Heart left ventricle (tissue), 16 donors: ENCODE measurements at regions not wholly inside any gene's neighbourhood (a gene's known extent, or its start where the extent isn't known, plus 50 kb on each side); places are given as distances from the start of the nearest gene placed in this dataset.

ENCODE experiments used
- ATAC-seq, 4 donors: fragments of 200-7000 bp; cut with Tn5 transposase; one replicate each; pipeline ENCODE4 v1.9.1; 2020 to 2022; ENCODE audit warnings: moderate library complexity in 4 of 4, mild to moderate bottlenecking in 3 of 4, moderate number of reproducible peaks in 1 of 4
- DNase-seq, 5 donors: peaks; one replicate each; pipeline ENCODE4 v3.0.0-alpha.2; 2020
- H3K27ac ChIP-seq, 12 donors: fragments of 200-600 bp; sonication (generic) in 4 of 12; one replicate each; pipeline versions ENCODE4 v1.5.0 to v1.8.0; 2016 to 2022; ENCODE audit warnings: mild to moderate bottlenecking in 2 of 12
- H3K27me3 ChIP-seq, 9 donors: fragments of 200-600 bp; sonication (generic) in 2 of 9; one replicate each; pipeline versions ENCODE4 v1.5.1 to v1.8.0; 2016 to 2022; ENCODE audit warnings: mild to moderate bottlenecking in 3 of 9
- H3K36me3 ChIP-seq, 9 donors: fragments of 200-600 bp; sonication (generic) in 2 of 9; one replicate each; pipeline versions ENCODE4 v1.5.0 to v1.8.0; 2018 to 2022; ENCODE audit warnings: mild to moderate bottlenecking in 2 of 9
- H3K4me1 ChIP-seq, 12 donors: fragments of 200-600 bp; sonication (generic) in 4 of 12; one replicate each; pipeline versions ENCODE4 v1.5.0 to v1.8.0; 2016 to 2022; ENCODE audit warnings: mild to moderate bottlenecking in 3 of 12
- H3K4me3 ChIP-seq, 12 donors: fragments of 200-600 bp; sonication (generic) in 4 of 12; one replicate each; pipeline versions ENCODE4 v1.5.0 to v1.8.0; 2017 to 2022; ENCODE audit warnings: mild to moderate bottlenecking in 9 of 12, moderate library complexity in 4 of 12
- H3K9me3 ChIP-seq, 12 donors: fragments of 200-600 bp; sonication (generic) in 4 of 12; one replicate each; pipeline versions ENCODE4 v1.5.0 to v1.8.0; 2016 to 2022; ENCODE audit warnings: mild to moderate bottlenecking in 1 of 12
- POLR2A ChIP-seq, 2 donors: fragments of 450-650 bp; IDR thresholded peaks; one replicate each; pipeline ENCODE4 v1.6.1; 2017; ENCODE audit warnings: antibody characterized with exemption in 2 of 2, mild to moderate bottlenecking in 2 of 2, moderate library complexity in 2 of 2
- WGBS, 4 donors: extraction: QIAGEN DNeasy Blood & Tissue Kit in 2 of 4; methylation state at CpG; one replicate each; pipeline versions ENCODE4 v1.1.5 to v1.1.7; 2013 to 2018; 5-methylcytosine and 5-hydroxymethylcytosine counted together
- intact Hi-C, 10 donors: fragments of 100-400 bp; cut with DNase I; formaldehyde crosslinking; loops; one replicate each; pipeline versions ENCODE4 v1.11.1 to v1.14.2; 2022
- TF ChIP-seq, protein P1 (sequence below), 12 donors: fragments of 200-600 bp; sonication (generic) in 4 of 12; IDR thresholded peaks; one replicate each; pipeline versions ENCODE4 v1.5.0 to v1.8.0; 2018 to 2022; ENCODE audit warnings: antibody characterized with exemption in 12 of 12, mild to moderate bottlenecking in 5 of 12
- donor health status: ischemic (EF 13 %, LVEDD 7.1; RV severe dilation, severe dysfunction).
- donor health status: healthy with polysubstance abuse.
- donor health status: DM: no; HTN: yes; CAD: no.
- donor health status: DM: no; HTN: no; CAD: no.
- donor health status: ischemic (EF 25% LVEDD 6.9; RV normal size, moderate dysfunction).
- donor health status: ischemic (EF 25% LVEDD 5.7; RV mildly dilated, moderate dysfunction).
- donor health status: healthy.
- donor health status: DM: yes; HTN: yes; CAD: no.
- donor health status: ischemic (EF 35%, LVEDD 5.7; RV mildly dilated, moderate dysfunction).
- donor health status: nonischemic (EF 11% LVEDD 7.7; RV severe dilation, severe dysfunction).
- donor health status: DM: yes; HTN: yes; CAD: no.
- donor health status: PGD.
- donor health status: ischemic (EF 29% LVEDD 5.4; RV normal size, mild dysfunction).
- donor health status: nonischemic (EF 23%, LVEDD 6.1; RV moderate dilation, normal function).

GRCh38 chr5:85929713-85930112 is 688.0 kb upstream of the COX7C start:
- WGBS, 4 donors: 85 to 89% (median 85%) methylated on average over 2 of the region's 2 CpGs
- Histone ChIP-seq H3K27me3 (no peaks in the 10 kb centered on the region), H3K4me1 (no peaks in the 10 kb centered on the region), H3K4me3 (no peak overlapping the region), H3K36me3 (no peaks in the 10 kb centered on the region), H3K27ac (no peak overlapping the region), H3K9me3 (peaks cover 0 to 22% (median 6%) of the 10 kb centered on the region in 12 donors)
- intact Hi-C loops: no loop called here
- TF ChIP-seq, protein P1, sequence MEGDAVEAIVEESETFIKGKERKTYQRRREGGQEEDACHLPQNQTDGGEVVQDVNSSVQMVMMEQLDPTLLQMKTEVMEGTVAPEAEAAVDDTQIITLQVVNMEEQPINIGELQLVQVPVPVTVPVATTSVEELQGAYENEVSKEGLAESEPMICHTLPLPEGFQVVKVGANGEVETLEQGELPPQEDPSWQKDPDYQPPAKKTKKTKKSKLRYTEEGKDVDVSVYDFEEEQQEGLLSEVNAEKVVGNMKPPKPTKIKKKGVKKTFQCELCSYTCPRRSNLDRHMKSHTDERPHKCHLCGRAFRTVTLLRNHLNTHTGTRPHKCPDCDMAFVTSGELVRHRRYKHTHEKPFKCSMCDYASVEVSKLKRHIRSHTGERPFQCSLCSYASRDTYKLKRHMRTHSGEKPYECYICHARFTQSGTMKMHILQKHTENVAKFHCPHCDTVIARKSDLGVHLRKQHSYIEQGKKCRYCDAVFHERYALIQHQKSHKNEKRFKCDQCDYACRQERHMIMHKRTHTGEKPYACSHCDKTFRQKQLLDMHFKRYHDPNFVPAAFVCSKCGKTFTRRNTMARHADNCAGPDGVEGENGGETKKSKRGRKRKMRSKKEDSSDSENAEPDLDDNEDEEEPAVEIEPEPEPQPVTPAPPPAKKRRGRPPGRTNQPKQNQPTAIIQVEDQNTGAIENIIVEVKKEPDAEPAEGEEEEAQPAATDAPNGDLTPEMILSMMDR (IDR thresholded peaks at IDR 0.05): no peak
- no peak for TF ChIP-seq POLR2A (IDR thresholded peaks at IDR 0.05)
- ATAC-seq (no peak), DNase-seq (no peak)

GRCh38 chr5:85931220-85931619 is 686.5 kb upstream of the COX7C start:
- ATAC-seq (no peak), DNase-seq (no peak)
- TF ChIP-seq, protein P1 (IDR thresholded peaks at IDR 0.05): no peak
- TF ChIP-seq POLR2A (IDR thresholded peaks at IDR 0.05): no peak
- intact Hi-C loops: no loop called here
- 54 to 61% (median 56%) methylated on average over 3 of the region's 3 CpGs for WGBS, 4 donors
- Histone ChIP-seq H3K27ac (no peak overlapping the region), H3K27me3 (no peaks in the 10 kb centered on the region), H3K9me3 (peaks cover 0 to 8% (median 0%) of the 10 kb centered on the region in 12 donors), H3K4me3 (no peak overlapping the region), H3K36me3 (no peaks in the 10 kb centered on the region), H3K4me1 (no peaks in the 10 kb centered on the region)

- ATAC-seq (no peak), DNase-seq (no peak)
- TF ChIP-seq, protein P1 (IDR thresholded peaks at IDR 0.05): no peak
- no peak for TF ChIP-seq POLR2A (IDR thresholded peaks at IDR 0.05)
- H3K4me3 ChIP-seq: no peak overlapping the region
- H3K27me3 ChIP-seq: no peaks in the 10 kb centered on the region
- intact Hi-C loops: no loop called here
- WGBS, 4 donors: 36 to 74% (median 55%) methylated on average over 3 of the region's 3 CpGs
- peaks cover 0 to 7% (median 0%) of the 10 kb centered on the region in 12 donors for H3K9me3 ChIP-seq
- H3K27ac ChIP-seq: no peak overlapping the region
- H3K36me3 ChIP-seq: no peaks in the 10 kb centered on the region
- H3K4me1 ChIP-seq: no peaks in the 10 kb centered on the region
Observed at GRCh38 chr5:85938201-85938600, 679.5 kb upstream of the COX7C start.

DNA sequence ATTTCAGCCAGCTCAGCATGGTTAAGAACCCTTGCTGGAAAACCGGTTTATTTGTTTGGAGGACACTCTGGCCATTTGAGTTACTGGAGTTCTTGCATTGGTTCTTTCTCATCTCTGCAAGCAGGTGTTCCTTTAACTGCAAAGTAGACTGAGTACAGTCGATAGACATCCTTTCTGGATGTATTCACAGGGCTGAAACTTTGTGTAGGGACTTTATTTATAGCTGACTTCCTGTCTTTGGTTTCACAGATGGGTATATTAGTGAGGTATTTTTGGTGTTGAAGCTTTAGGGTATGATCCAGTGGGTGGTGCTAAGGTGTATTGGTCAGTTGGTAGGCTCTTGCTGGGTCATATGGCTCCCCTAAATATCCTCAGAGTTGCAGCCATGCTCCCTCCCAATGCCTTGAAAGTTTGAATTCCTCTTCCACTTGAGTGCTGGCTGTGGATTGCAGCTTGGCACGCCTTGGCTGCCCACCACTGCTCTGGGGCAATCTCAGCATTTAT is 666.0 kb upstream of the COX7C start:
- Histone ChIP-seq H3K27ac (no peak overlapping the region), H3K36me3 (no peaks in the 10 kb centered on the region), H3K27me3 (no peaks in the 10 kb centered on the region), H3K9me3 (peaks cover 0 to 27% (median 1%) of the 10 kb centered on the region in 12 donors), H3K4me1 (no peaks in the 10 kb centered on the region), H3K4me3 (no peak overlapping the region)
- no peak for ATAC-seq
- intact Hi-C loops: no loop called here
- TF ChIP-seq POLR2A (IDR thresholded peaks at IDR 0.05): no peak
- TF ChIP-seq, protein P1 (IDR thresholded peaks at IDR 0.05): no peak
- 78 to 92% (median 80%) methylated on average over 3 of the region's 3 CpGs for WGBS, 4 donors
- no peak for DNase-seq
